AG04450 (cell line): ENCODE measurements at regions not wholly inside any gene's neighbourhood (a gene's known extent, or its start where the extent isn't known, plus 50 kb on each side); places are given as distances from the start of the nearest gene placed in this dataset.
"Not testable (repeated sequence)": the region's sequence is repeated elsewhere in the genome, so short reads cannot be mapped to it uniquely, and the experiment has no call there.

Source experiments
- CTCF ChIA-PET: fragments of 300-600, 350-600 bp; formaldehyde crosslinking; extraction: SDS; loops from one replicate; lab custom pipeline; 2022; ENCODE audit warnings: antibody characterized with exemption, inconsistent platforms; lab: Charles Lee
- POLR2A ChIA-PET: fragments of 350-600 bp; formaldehyde crosslinking; extraction: SDS; loops from one replicate; lab custom pipeline; 2021; ENCODE audit warnings: antibody characterized with exemption, inconsistent platforms; lab: Yijun Ruan, JAX
- DNase-seq: peaks from one replicate; pipeline ENCODE4 v3.0.0-alpha.2; 2011; ENCODE audit warnings: low read depth, low spot score
- H3K27ac ChIP-seq: one replicate; pipeline ENCODE4 v1.5.1; 2012; ENCODE audit warnings: low read depth, low read length, control low read depth
- H3K27me3 ChIP-seq: one replicate; pipeline ENCODE4 v1.6.0; 2012; ENCODE audit warnings: low read length; ENCODE audit not compliant: control insufficient read depth, insufficient read depth
- H3K4me3 ChIP-seq: 2 replicates; pipeline ENCODE4 v1.5.1; 2011; ENCODE audit warnings: mild to moderate bottlenecking, low read depth, low read length, control low read depth
- H3K9me3 ChIP-seq: 2 replicates; pipeline ENCODE4 v1.5.1; 2012; ENCODE audit warnings: low read length; ENCODE audit not compliant: control insufficient read depth, insufficient read depth
- CTCF ChIP-seq: IDR thresholded peaks from 2 replicates; pipeline ENCODE4 v1.5.1; 2011; ENCODE audit warnings: low read depth, low read length, control low read depth, inconsistent platforms

- no peak overlapping the region for H3K4me3 ChIP-seq
- CTCF ChIA-PET: no interaction called here
- peaks cover 19% of the 10 kb centered on the region for H3K9me3 ChIP-seq
- H3K27ac ChIP-seq: no peak overlapping the region
- TF ChIP-seq CTCF: no peak
- POLR2A ChIA-PET: no interaction called here
- DNase-seq: no peak
- H3K27me3 ChIP-seq: no peaks in the 10 kb centered on the region
Observed at GRCh38 chr2:185522472-185522871, 216.1 kb upstream of the FSIP2 start.

GRCh38 chr2:185524242-185524641 is 214.4 kb upstream of the FSIP2 start:
- H3K9me3 ChIP-seq, POLR2A ChIA-PET, H3K4me3 ChIP-seq, H3K27ac ChIP-seq, DNase-seq, H3K27me3 ChIP-seq: not testable (repeated sequence)
- CTCF ChIA-PET: interaction anchor here (0.7 kb wide), 1 partner anchor 536 kb away, joined by 3 read pairs; no protein-coding TSS in a partner anchor

GRCh38 chr2:185526161-185526560 is 212.4 kb upstream of the FSIP2 start:
- peaks cover 9% of the 10 kb centered on the region; the same call in 1 of the 2 replicates for H3K9me3 ChIP-seq
- no peak overlapping the region for H3K4me3 ChIP-seq
- no peak for TF ChIP-seq CTCF
- no peak overlapping the region for H3K27ac ChIP-seq
- CTCF ChIA-PET: no interaction called here
- H3K27me3 ChIP-seq: no peaks in the 10 kb centered on the region
- POLR2A ChIA-PET: no interaction called here
- DNase-seq: no peak

GRCh38 chr2:185531721-185532120 is 206.9 kb upstream of the FSIP2 start:
- Histone ChIP-seq H3K27ac (no peak overlapping the region), H3K4me3 (no peak overlapping the region), H3K9me3 (no peaks in the 10 kb centered on the region), H3K27me3 (no peaks in the 10 kb centered on the region)
- ChIA-PET POLR2A (no interaction called here), CTCF (no interaction called here)
- no peak for TF ChIP-seq CTCF
- DNase-seq: no peak

GRCh38 chr2:185537689-185538088 is 200.9 kb upstream of the FSIP2 start:
- no peaks in the 10 kb centered on the region for H3K27me3 ChIP-seq
- ChIA-PET POLR2A (no interaction called here), CTCF (no interaction called here)
- H3K4me3 ChIP-seq: no peak overlapping the region
- no peak for TF ChIP-seq CTCF
- H3K27ac ChIP-seq: no peak overlapping the region
- DNase-seq: no peak
- H3K9me3 ChIP-seq: no peaks in the 10 kb centered on the region

- CTCF ChIA-PET: no interaction called here
- Histone ChIP-seq H3K27ac (no peak overlapping the region), H3K4me3 (no peak overlapping the region), H3K9me3 (peaks cover 3% of the 10 kb centered on the region), H3K27me3 (no peaks in the 10 kb centered on the region)
- POLR2A ChIA-PET: no interaction called here
- DNase-seq: no peak
- TF ChIP-seq CTCF: no peak
Observed at GRCh38 chr2:185567196-185567595, 171.4 kb upstream of the FSIP2 start.
